SK-N-SH (cell line): ENCODE measurements at regions not wholly inside any gene's neighbourhood (a gene's known extent, or its start where the extent isn't known, plus 50 kb on each side); places are given as distances from the start of the nearest gene placed in this dataset.

Experiments
- CTCF ChIA-PET: fragments of 300-600, 350-600 bp; formaldehyde crosslinking; extraction: SDS; loops from one replicate; lab custom pipeline; 2021; lab: Yijun Ruan, JAX
- POLR2A ChIA-PET: fragments of 350-600 bp; sonication (Branson Sonifier 250); formaldehyde crosslinking; extraction: SDS; loops from one replicate; lab custom pipeline; 2020; ENCODE audit warnings: antibody characterized with exemption, inconsistent platforms; lab: Yijun Ruan, JAX
- DNase-seq: peaks from one replicate; pipeline ENCODE4 v3.0.0; 2012
- H2AFZ ChIP-seq: fragments of 200-600 bp; sonication (generic); 2 replicates; pipeline ENCODE4 v1.8.1; 2016; ENCODE audit warnings: antibody characterized with exemption, mild to moderate bottlenecking, low read depth
- H3F3A ChIP-seq: fragments of 200-600 bp; sonication (generic); replicated peaks from 2 replicates; pipeline ENCODE3; 2016; ENCODE audit warnings: antibody characterized with exemption, mild to moderate bottlenecking; ENCODE audit not compliant: insufficient read depth
- H3K27ac ChIP-seq, 2 experiments: fragments of 200-500 bp in 1 of 2; fragments of 200-600 bp in 1 of 2; sonication (Bioruptor generic) in 1 of 2; sonication (generic), shearing (Covaris generic) in 1 of 2; 2 replicates each; pipeline versions ENCODE4 v1.5.1 to v1.6.1; 2014 to 2016; ENCODE audit warnings: low read depth in 2 of 2, inconsistent platforms in 1 of 2, low read length in 1 of 2, mild to moderate bottlenecking in 1 of 2, mixed read lengths in 1 of 2
- H3K27me3 ChIP-seq: fragments of 200-600 bp; sonication (generic), shearing (Covaris generic); 2 replicates; pipeline ENCODE4 v1.6.1; 2016; ENCODE audit warnings: mixed run types; ENCODE audit not compliant: insufficient read depth
- H3K36me3 ChIP-seq, 2 experiments: fragments of 200-500 bp in 1 of 2; fragments of 200-600 bp in 1 of 2; sonication (Bioruptor generic) in 1 of 2; sonication (generic) in 1 of 2; replicated peaks in 1 of 2; 2 replicates each; pipeline versions ENCODE3 to v1.5.1; 2014 to 2016; ENCODE audit warnings: low read length in 1 of 2, mild to moderate bottlenecking in 1 of 2; ENCODE audit not compliant: insufficient read depth in 2 of 2, control insufficient read depth in 1 of 2
- H3K4me1 ChIP-seq, 2 experiments: fragments of 200-500 bp in 1 of 2; fragments of 200-600 bp in 1 of 2; sonication (Bioruptor generic) in 1 of 2; sonication (generic), shearing (Covaris generic) in 1 of 2; 2 replicates each; pipeline versions ENCODE4 v1.5.1 to v1.6.1; 2014 to 2016; ENCODE audit warnings: low read depth in 1 of 2, low read length in 1 of 2, mixed run types in 1 of 2; ENCODE audit not compliant: insufficient read depth in 2 of 2, control insufficient read depth in 1 of 2
- H3K4me2 ChIP-seq: fragments of 200-600 bp; sonication (generic), shearing (Covaris generic); 2 replicates; pipeline ENCODE4 v1.6.1; 2017; ENCODE audit warnings: mixed run types
- H3K4me3 ChIP-seq, 2 experiments: fragments of 200-500 bp in 1 of 2; fragments of 200-600 bp in 1 of 2; sonication (Bioruptor generic) in 1 of 2; sonication (generic), shearing (Covaris generic) in 1 of 2; 2 replicates each; pipeline versions ENCODE4 v1.5.1 to v1.8.1; 2014 to 2016; ENCODE audit warnings: low read depth in 2 of 2, inconsistent platforms in 1 of 2, low read length in 1 of 2, mild to moderate bottlenecking in 1 of 2, mixed read lengths in 1 of 2, moderate library complexity in 1 of 2
- H3K79me2 ChIP-seq: fragments of 200-600 bp; sonication (generic); 2 replicates; pipeline ENCODE4 v1.8.1; 2017; ENCODE audit warnings: mild to moderate bottlenecking; ENCODE audit not compliant: insufficient read depth
- H3K9ac ChIP-seq: fragments of 200-600 bp; sonication (generic); 2 replicates; pipeline ENCODE4 v1.6.1; 2017; ENCODE audit warnings: mixed run types
- H3K9me2 ChIP-seq: fragments of 200-600 bp; sonication (generic); 2 replicates; pipeline ENCODE4 v1.6.1; 2017; ENCODE audit warnings: mixed run types
- H3K9me3 ChIP-seq: fragments of 200-600 bp; sonication (generic); 2 replicates; pipeline ENCODE4 v1.6.1; 2017; ENCODE audit warnings: mixed run types, mild to moderate bottlenecking, moderate library complexity
- H4K20me1 ChIP-seq: fragments of 200-600 bp; sonication (generic); 2 replicates; pipeline ENCODE4 v1.6.1; 2017; ENCODE audit warnings: mild to moderate bottlenecking, mixed run types; ENCODE audit not compliant: insufficient read depth
- CHD2 ChIP-seq: fragments of 150-350 bp; IDR thresholded peaks from 2 replicates; pipeline ENCODE4 v1.6.1; 2018; ENCODE audit warnings: low read length; ENCODE audit not compliant: partially characterized antibody
- ELF1 ChIP-seq: IDR thresholded peaks from 2 replicates; pipeline ENCODE4 v1.4.0; 2012
- FOXJ3 ChIP-seq: sonication (generic); formaldehyde crosslinking; IDR thresholded peaks from 2 replicates; pipeline ENCODE4 v1.5.1; 2020; ENCODE audit warnings: mild to moderate bottlenecking, missing genetic modification reagents
- FOXM1 ChIP-seq: IDR thresholded peaks from 2 replicates; pipeline ENCODE4 v1.4.0; 2012; ENCODE audit warnings: low read depth, mild to moderate bottlenecking
- GABPA ChIP-seq: IDR thresholded peaks from 2 replicates; pipeline ENCODE4 v1.4.0; 2012; ENCODE audit warnings: low read depth, mild to moderate bottlenecking
- GATA2 ChIP-seq: sonication (generic); formaldehyde crosslinking; IDR thresholded peaks from 2 replicates; pipeline ENCODE4 v1.5.0; 2020; ENCODE audit warnings: mild to moderate bottlenecking, missing genetic modification reagents
- IRF3 ChIP-seq: fragments of 150-350 bp; IDR thresholded peaks from 2 replicates; pipeline ENCODE4 v1.6.1; 2016; ENCODE audit warnings: mild to moderate bottlenecking, low read depth, low read length
- MEF2A ChIP-seq: IDR thresholded peaks from 2 replicates; pipeline ENCODE4 v1.4.0; 2012; ENCODE audit warnings: low read depth, borderline replicate concordance
- MXI1 ChIP-seq: IDR thresholded peaks from 2 replicates; pipeline ENCODE4 v1.6.1; 2012; ENCODE audit warnings: mild to moderate bottlenecking, low read depth, low read length, improper control_type of control experiment
- NRF1 ChIP-seq: IDR thresholded peaks from 2 replicates; pipeline ENCODE4 v1.6.1; 2012; ENCODE audit warnings: low read depth, mild to moderate bottlenecking, low read length
- POLR2AphosphoS5 ChIP-seq: IDR thresholded peaks from 2 replicates; pipeline ENCODE4 v1.6.1; 2012; ENCODE audit warnings: low read depth, low read length
- RFX5 ChIP-seq: IDR thresholded peaks from 2 replicates; pipeline ENCODE4 v1.6.1; 2012; ENCODE audit warnings: mild to moderate bottlenecking, improper control_type of control experiment, low read length
- TCF12 ChIP-seq: IDR thresholded peaks from 2 replicates; pipeline ENCODE4 v1.4.0; 2012
- USF2 ChIP-seq: fragments of 150-350 bp; IDR thresholded peaks from 2 replicates; pipeline ENCODE4 v1.6.1; 2017; ENCODE audit warnings: antibody characterized with exemption, low read length, low read depth, borderline replicate concordance
- YY1 ChIP-seq: IDR thresholded peaks from 2 replicates; pipeline ENCODE4 v1.4.0; 2012; ENCODE audit warnings: low read depth, mild to moderate bottlenecking
- ZBTB33 ChIP-seq: IDR thresholded peaks from 2 replicates; pipeline ENCODE4 v1.4.0; 2012; ENCODE audit warnings: low read depth, borderline replicate concordance
- WGBS: methylation state at CpG from one replicate; pipeline ENCODE4 v1.1.6; 2017; ENCODE audit warnings: low lambda C conversion rate; 5-methylcytosine and 5-hydroxymethylcytosine counted together
- TF ChIP-seq, protein P1 (sequence below): IDR thresholded peaks from 2 replicates; pipeline ENCODE4 v1.6.1; 2012; ENCODE audit warnings: mild to moderate bottlenecking, low read depth, low read length, moderate library complexity
- TF ChIP-seq, protein P2 (sequence below): IDR thresholded peaks from 2 replicates; pipeline ENCODE4 v1.4.0; 2012; ENCODE audit warnings: low read depth, borderline replicate concordance

GRCh38 chr10:121680879-121681655, 82.8 kb upstream of the FGFR2 start:
- H3K9ac ChIP-seq: no peak overlapping the region
- WGBS: 30% methylated on average over 9 of the region's 9 CpGs
- H3K36me3 ChIP-seq: no peaks in the 10 kb centered on the region
- no peak overlapping the region for H3K27ac ChIP-seq
- H4K20me1 ChIP-seq: no peaks in the 10 kb centered on the region
- no peaks in the 10 kb centered on the region for H3K79me2 ChIP-seq
- no peaks in the 10 kb centered on the region for H3K27me3 ChIP-seq
- no peak overlapping the region for H3K4me3 ChIP-seq
- TF ChIP-seq RFX5 (no peak), IRF3 (no peak), MEF2A (no peak), TCF12 (no peak)
- H3K9me2 ChIP-seq: no peaks in the 10 kb centered on the region
- no peak overlapping the region for H2AFZ ChIP-seq
- ChIA-PET CTCF (interaction anchor here (0.9 kb wide), 1 partner anchor 13 kb away, joined by 3 read pairs; no protein-coding TSS in a partner anchor), POLR2A (no interaction called here)
- peaks cover 0 to 16% of the 10 kb centered on the region in 2 experiments; a peak in 2 of 4 replicates for H3K4me1 ChIP-seq
- DNase-seq: no peak
- 0 out of 2 replicates have a peak, but pooled peaks cover 3% of the 10 kb centered on the region for H3K9me3 ChIP-seq
- no peaks in the 10 kb centered on the region for H3F3A ChIP-seq
- H3K4me2 ChIP-seq: no peak overlapping the region

DNA sequence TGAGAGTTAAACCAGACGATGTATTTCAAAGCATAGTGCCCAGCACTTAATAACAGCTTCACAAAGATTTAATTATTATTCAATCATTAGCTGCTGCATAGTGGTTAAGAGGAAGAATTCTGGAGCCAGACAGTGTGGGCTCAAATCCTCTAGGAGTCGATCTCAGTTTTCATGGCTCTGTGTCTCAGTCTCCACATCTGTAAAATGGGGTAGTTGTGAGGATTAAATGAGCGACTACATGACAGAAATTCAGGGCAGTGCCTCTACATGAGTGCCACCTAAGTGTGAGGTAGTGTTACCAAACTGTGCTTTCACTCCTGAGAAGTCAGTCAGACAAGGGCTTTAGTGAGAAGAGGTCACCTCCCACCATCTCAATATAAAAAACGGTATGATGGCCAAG, 81.7 kb upstream of the FGFR2 start:
- H4K20me1 ChIP-seq: no peaks in the 10 kb centered on the region
- no peak overlapping the region for H3K9ac ChIP-seq
- H3K36me3 ChIP-seq: no peaks in the 10 kb centered on the region
- H3F3A ChIP-seq: no peaks in the 10 kb centered on the region
- H3K9me2 ChIP-seq: no peaks in the 10 kb centered on the region
- no peak overlapping the region for H3K27ac ChIP-seq
- H3K27me3 ChIP-seq: no peaks in the 10 kb centered on the region
- ChIA-PET POLR2A (no interaction called here), CTCF (interaction anchor here (2.3 kb wide), 1 partner anchor 16 kb away, joined by 8 read pairs; no protein-coding TSS in a partner anchor)
- no peak for DNase-seq
- 0 out of 2 replicates have a peak, but pooled peaks cover 3% of the 10 kb centered on the region for H3K9me3 ChIP-seq
- H3K79me2 ChIP-seq: no peaks in the 10 kb centered on the region
- 26% methylated on average over 4 of the region's 4 CpGs for WGBS
- H2AFZ ChIP-seq: no peak overlapping the region
- H3K4me1 ChIP-seq: peaks cover 0 to 16% of the 10 kb centered on the region in 2 experiments; a peak in 2 of 4 replicates
- H3K4me3 ChIP-seq: no peak overlapping the region
- no peak overlapping the region for H3K4me2 ChIP-seq
- TF ChIP-seq GABPA: no peak
- TF ChIP-seq, protein P1, sequence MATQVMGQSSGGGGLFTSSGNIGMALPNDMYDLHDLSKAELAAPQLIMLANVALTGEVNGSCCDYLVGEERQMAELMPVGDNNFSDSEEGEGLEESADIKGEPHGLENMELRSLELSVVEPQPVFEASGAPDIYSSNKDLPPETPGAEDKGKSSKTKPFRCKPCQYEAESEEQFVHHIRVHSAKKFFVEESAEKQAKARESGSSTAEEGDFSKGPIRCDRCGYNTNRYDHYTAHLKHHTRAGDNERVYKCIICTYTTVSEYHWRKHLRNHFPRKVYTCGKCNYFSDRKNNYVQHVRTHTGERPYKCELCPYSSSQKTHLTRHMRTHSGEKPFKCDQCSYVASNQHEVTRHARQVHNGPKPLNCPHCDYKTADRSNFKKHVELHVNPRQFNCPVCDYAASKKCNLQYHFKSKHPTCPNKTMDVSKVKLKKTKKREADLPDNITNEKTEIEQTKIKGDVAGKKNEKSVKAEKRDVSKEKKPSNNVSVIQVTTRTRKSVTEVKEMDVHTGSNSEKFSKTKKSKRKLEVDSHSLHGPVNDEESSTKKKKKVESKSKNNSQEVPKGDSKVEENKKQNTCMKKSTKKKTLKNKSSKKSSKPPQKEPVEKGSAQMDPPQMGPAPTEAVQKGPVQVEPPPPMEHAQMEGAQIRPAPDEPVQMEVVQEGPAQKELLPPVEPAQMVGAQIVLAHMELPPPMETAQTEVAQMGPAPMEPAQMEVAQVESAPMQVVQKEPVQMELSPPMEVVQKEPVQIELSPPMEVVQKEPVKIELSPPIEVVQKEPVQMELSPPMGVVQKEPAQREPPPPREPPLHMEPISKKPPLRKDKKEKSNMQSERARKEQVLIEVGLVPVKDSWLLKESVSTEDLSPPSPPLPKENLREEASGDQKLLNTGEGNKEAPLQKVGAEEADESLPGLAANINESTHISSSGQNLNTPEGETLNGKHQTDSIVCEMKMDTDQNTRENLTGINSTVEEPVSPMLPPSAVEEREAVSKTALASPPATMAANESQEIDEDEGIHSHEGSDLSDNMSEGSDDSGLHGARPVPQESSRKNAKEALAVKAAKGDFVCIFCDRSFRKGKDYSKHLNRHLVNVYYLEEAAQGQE: no peak
- no peak for TF ChIP-seq FOXM1
- TF ChIP-seq MXI1: no peak
- no peak for TF ChIP-seq YY1
- no peak for TF ChIP-seq MEF2A
- TF ChIP-seq CHD2: no peak
- no peak for TF ChIP-seq USF2
- TF ChIP-seq, protein P2, sequence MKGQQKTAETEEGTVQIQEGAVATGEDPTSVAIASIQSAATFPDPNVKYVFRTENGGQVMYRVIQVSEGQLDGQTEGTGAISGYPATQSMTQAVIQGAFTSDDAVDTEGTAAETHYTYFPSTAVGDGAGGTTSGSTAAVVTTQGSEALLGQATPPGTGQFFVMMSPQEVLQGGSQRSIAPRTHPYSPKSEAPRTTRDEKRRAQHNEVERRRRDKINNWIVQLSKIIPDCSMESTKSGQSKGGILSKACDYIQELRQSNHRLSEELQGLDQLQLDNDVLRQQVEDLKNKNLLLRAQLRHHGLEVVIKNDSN: no peak
- TF ChIP-seq NRF1: no peak
- TF ChIP-seq FOXJ3: no peak
- no peak for TF ChIP-seq ZBTB33
- TF ChIP-seq GATA2: no peak
- TF ChIP-seq POLR2AphosphoS5: no peak
- TF ChIP-seq TCF12: no peak
- no peak for TF ChIP-seq ELF1
